GM19238 (cell line): ENCODE measurements at regions not wholly inside any gene's neighbourhood (a gene's known extent, or its start where the extent isn't known, plus 50 kb on each side); places are given as distances from the start of the nearest gene placed in this dataset.

ENCODE experiments used
- DNase-seq: peaks from one replicate; pipeline ENCODE4 v3.0.0; 2011; ENCODE audit warnings: low spot score; ENCODE audit not compliant: insufficient read length

DNA sequence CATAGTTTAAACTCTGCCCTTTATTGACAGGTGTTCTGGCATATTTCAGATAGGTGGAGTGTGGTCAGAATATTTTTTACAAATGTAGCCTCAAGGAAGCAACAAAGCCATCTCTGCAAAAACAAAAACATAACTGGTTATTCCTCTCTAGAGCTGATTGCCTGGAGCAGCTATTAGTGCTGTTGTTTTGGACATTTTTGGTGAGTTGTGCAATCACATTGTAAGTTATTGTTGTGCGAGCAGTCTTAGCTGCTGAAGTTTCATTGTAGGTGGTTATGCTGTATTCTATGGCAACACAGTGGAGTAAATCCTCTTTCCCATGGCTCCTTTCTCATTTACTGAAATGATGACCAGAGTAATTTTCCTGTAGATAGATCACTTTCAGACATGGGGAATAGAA lies 1413.0 kb downstream of the PCDH7 start:
- DNase-seq = no peak

- DNase-seq = no peak
These were observed 1413.6 kb downstream of the PCDH7 start for GRCh38 chr4:32133734-32134133.

GRCh38 chr4:32135642-32136041 lies 1415.5 kb downstream of the PCDH7 start:
- no peak for DNase-seq

DNA sequence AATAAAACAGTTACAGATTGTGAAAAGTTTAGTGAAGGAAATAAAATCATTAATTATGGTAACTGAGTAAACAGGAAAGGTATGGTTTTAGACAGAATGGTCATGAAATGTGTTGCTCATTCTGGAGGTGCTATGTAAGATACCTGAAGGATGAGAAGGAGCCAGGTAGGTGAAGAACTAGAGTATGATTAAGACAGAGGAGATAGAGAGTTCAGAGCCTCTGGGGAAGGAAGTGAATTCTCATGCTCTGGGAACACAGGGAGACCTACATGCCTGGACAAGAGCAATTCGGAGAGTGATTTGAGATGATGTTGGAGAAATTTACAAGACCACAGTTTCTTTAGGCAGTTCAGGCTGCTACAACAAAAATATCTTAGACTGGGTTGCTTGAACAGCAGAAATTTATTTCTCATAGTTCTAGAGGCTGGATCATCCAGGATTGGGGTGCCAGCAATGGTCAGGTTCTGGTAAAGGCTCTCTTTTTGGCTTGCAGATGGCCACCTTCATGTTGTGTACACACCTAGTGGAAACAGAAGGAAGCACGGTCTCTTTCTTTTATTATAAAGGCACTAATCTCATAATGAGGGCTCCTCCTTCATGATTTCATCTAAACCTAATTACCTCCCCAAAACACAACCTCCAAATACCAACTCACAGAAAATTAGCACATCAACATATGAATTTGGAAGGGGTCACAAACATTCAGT lies 1416.1 kb downstream of the PCDH7 start:
- DNase-seq = no peak

DNA sequence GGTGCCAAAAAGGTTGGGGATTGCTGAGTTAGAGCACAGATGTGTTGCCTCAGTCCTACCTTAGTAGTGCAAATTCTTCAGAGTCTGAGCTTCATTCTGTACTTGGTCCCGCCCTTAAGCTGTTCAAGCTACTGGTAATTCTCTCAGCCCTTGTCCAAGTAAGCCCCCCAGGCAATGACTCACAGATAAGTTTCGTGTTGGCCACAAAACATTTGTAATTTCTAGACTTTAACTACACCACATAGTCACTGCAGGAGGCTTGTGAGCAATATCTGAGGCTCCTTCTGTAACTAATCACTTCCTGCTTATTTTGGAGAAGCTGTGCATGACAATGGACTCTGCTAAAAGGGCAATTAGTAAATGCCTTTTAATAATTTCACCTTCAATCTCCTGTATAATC lies 1420.5 kb downstream of the PCDH7 start:
- DNase-seq = no peak

DNA sequence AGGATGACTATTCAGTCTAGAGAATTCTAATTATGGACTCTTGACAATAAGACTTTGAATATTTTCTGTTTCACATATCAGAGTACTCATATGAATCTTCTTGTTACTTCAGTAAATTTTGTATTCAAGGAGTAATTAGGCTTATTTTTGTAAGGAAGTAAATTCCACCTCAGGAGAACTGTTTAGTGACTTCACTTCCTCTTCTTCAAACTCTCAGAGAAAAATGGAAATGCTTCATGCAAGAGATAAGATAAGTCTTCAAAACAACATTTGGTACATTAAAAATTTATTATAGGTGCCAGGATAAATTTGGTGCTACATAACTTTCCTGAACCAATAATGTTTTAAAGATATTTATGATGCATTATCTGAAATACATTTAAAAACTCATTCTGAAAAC lies 1421.9 kb downstream of the PCDH7 start:
- DNase-seq = no peak

DNA sequence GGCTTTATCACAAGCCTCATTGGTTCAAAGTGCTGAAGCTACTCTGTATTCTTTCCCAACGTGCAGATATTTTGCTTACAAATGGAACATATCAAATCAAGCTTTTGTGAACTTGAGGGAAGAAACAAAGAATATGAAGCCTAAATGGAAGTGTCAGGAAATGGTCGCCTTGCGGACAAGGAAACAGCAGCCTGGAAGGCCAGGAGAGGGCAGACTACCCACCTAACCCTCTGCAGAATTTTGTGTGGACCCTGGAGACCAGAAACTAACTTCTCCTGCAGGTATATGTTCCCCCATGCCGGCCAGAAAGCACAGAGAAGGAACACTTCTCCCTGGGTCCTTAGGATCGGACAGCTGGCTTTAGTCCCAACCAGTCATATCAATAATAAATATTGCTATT lies 1425.8 kb downstream of the PCDH7 start:
- DNase-seq = no peak

DNA sequence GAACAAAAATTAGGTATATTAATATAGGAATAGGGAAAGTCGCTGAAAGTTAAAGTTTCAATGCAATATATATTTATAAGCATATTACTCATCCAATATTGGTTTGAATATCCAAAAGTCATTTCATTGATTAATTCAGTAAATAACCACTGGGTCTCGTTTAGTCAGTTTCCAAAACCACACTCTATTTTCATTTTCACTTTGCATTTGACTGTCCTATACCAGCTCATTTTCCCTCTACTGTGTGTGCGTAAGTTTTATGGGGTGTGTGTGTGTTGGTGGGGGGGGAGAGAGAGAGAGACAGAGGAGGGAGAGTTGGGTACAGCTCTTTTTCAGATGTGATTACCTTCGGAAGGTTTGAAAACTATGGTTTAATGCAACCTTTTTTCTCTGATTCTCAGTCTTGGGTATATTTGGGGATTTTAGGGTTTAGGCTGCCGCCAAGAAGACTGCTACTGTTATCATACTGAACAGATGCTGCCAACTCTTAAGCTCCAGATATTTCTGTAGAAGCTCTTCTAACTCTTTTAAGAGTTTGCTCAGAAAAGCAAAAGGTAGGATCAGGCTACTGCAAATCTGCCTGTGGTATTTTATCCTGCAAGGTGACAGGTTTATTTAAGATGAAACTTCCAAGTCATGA lies 1427.4 kb downstream of the PCDH7 start:
- no peak for DNase-seq

DNA sequence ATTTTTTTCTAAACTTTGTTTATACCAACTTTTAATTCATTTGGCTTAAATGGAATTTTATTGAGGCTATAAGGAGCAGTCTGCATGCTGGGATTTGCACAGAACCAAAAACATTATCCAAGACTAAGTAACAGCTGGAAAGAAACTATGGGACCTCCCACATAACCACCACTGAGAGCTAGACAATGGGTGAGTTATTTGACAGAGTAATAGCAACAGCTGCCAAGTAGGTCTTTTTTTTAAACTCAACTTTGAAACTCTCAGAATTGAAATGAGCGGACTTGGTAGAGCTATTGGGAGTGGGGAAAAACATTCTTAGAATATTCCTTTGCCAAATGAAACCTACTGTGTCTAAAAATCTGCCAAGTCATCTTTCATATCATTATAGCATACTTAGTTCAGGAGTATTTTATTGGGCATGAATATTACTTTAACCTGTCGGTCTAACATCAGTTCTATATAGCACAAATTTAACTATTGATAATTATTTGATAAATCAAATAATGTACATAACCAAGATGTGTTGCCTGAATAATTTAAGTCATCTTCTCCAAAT lies 1428.0 kb downstream of the PCDH7 start:
- no peak for DNase-seq

GRCh38 chr4:32158961-32159360 lies 1438.8 kb downstream of the PCDH7 start:
- no peak for DNase-seq

DNA sequence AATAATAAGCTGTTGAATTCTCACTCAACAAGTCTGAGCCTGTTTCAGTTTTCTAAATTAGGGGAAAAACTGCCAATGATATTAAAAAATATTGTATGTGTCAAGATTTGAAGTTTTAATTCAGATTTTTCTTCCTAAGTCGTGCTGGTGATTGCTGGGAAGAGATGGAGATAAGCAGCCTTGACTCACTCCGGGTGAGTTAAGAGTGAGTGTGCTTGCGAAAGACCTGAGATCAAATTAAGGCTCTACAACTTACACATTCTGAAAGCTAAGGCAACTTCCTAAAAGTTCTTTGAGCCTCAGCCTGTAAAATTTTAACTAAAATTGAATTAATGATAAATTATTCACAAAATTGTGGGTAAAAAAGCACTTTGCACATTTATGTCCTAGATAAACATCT lies 1441.2 kb downstream of the PCDH7 start:
- no peak for DNase-seq

DNA sequence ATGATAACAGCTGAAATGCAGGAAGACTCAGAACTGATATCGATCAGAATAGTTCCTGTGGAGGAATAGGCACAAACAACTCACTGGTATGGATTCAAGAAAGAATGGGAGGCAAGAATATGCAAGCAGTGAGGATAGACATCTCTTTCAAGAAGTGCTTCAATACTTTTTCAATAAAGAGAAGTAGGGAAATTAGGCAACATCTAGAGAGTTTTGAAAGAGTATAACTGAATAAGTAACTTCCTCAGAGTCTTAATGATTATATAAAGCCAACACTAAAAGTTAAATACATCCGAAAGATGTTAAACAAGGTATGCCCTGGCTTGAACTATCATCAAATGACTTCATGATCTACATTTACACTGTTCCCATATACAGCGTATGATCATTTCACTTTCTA lies 1443.0 kb downstream of the PCDH7 start:
- DNase-seq = no peak

GRCh38 chr4:32169841-32170240 lies 1449.7 kb downstream of the PCDH7 start:
- DNase-seq = no peak

GRCh38 chr4:32172086-32172485 lies 1451.9 kb downstream of the PCDH7 start:
- no peak for DNase-seq

DNA sequence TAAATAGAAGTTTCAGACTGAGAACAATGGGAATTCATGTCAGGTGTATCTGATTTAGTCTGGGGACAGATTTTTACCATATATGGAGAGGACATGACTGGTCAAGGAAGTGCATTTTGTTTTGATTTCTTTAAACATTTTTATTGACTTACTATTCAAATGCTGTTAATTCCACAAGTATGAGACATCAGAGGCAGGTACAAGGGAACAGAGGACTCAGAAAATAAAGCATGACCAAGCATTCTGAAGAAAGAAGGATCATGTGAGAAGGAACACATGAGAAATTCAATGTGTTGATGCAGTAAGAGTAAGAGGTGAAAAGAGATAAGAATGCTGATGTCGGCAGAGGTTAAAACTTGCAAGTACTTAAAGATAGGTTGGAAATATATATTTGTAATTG lies 1452.6 kb downstream of the PCDH7 start:
- no peak for DNase-seq

GRCh38 chr4:32180086-32180485 lies 1459.9 kb downstream of the PCDH7 start:
- no peak for DNase-seq

- no peak for DNase-seq
These were observed 1464.0 kb downstream of the PCDH7 start for GRCh38 chr4:32184186-32184585.

GRCh38 chr4:32189130-32189529 lies 1469.0 kb downstream of the PCDH7 start:
- DNase-seq = no peak

GRCh38 chr4:32189788-32190187 lies 1469.6 kb downstream of the PCDH7 start:
- no peak for DNase-seq

- DNase-seq = no peak
These were observed 1471.8 kb downstream of the PCDH7 start for GRCh38 chr4:32191961-32192360.

- no peak for DNase-seq
These were observed 1472.2 kb downstream of the PCDH7 start for GRCh38 chr4:32192363-32192762.

DNA sequence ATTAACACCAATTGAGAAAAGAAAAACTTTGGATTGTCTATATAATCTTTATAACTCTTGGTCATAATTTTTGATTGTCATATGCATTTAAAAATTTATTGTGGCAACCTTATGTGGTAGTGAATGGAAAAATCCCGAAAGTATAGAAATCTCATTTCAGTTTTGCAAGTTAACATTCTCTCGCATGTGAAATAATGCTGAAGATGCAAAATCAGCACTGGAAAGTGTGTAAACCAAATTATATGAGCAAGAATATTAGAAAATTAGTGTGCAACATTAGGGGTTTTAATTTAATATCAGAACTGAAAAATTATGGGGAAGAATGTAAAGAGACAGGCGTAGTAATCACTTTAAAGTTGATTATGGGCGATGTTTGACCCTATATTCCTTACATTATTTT lies 1472.8 kb downstream of the PCDH7 start:
- DNase-seq = no peak
